SK-N-SH (cell line): ENCODE measurements at regions not wholly inside any gene's neighbourhood (a gene's known extent, or its start where the extent isn't known, plus 50 kb on each side); places are given as distances from the start of the nearest gene placed in this dataset.

Source experiments
- CTCF ChIA-PET: fragments of 300-600, 350-600 bp; formaldehyde crosslinking; extraction: SDS; loops from one replicate; lab custom pipeline; 2021; lab: Yijun Ruan, JAX
- POLR2A ChIA-PET: fragments of 350-600 bp; sonication (Branson Sonifier 250); formaldehyde crosslinking; extraction: SDS; loops from one replicate; lab custom pipeline; 2020; ENCODE audit warnings: antibody characterized with exemption, inconsistent platforms; lab: Yijun Ruan, JAX
- DNase-seq: peaks from one replicate; pipeline ENCODE4 v3.0.0; 2012
- H2AFZ ChIP-seq: fragments of 200-600 bp; sonication (generic); 2 replicates; pipeline ENCODE4 v1.8.1; 2016; ENCODE audit warnings: antibody characterized with exemption, mild to moderate bottlenecking, low read depth
- H3F3A ChIP-seq: fragments of 200-600 bp; sonication (generic); replicated peaks from 2 replicates; pipeline ENCODE3; 2016; ENCODE audit warnings: antibody characterized with exemption, mild to moderate bottlenecking; ENCODE audit not compliant: insufficient read depth
- H3K27ac ChIP-seq, 2 experiments: fragments of 200-500 bp in 1 of 2; fragments of 200-600 bp in 1 of 2; sonication (Bioruptor generic) in 1 of 2; sonication (generic), shearing (Covaris generic) in 1 of 2; 2 replicates each; pipeline versions ENCODE4 v1.5.1 to v1.6.1; 2014 to 2016; ENCODE audit warnings: low read depth in 2 of 2, inconsistent platforms in 1 of 2, low read length in 1 of 2, mild to moderate bottlenecking in 1 of 2, mixed read lengths in 1 of 2
- H3K27me3 ChIP-seq: fragments of 200-600 bp; sonication (generic), shearing (Covaris generic); 2 replicates; pipeline ENCODE4 v1.6.1; 2016; ENCODE audit warnings: mixed run types; ENCODE audit not compliant: insufficient read depth
- H3K36me3 ChIP-seq, 2 experiments: fragments of 200-500 bp in 1 of 2; fragments of 200-600 bp in 1 of 2; sonication (Bioruptor generic) in 1 of 2; sonication (generic) in 1 of 2; replicated peaks in 1 of 2; 2 replicates each; pipeline versions ENCODE3 to v1.5.1; 2014 to 2016; ENCODE audit warnings: low read length in 1 of 2, mild to moderate bottlenecking in 1 of 2; ENCODE audit not compliant: insufficient read depth in 2 of 2, control insufficient read depth in 1 of 2
- H3K4me1 ChIP-seq, 2 experiments: fragments of 200-500 bp in 1 of 2; fragments of 200-600 bp in 1 of 2; sonication (Bioruptor generic) in 1 of 2; sonication (generic), shearing (Covaris generic) in 1 of 2; 2 replicates each; pipeline versions ENCODE4 v1.5.1 to v1.6.1; 2014 to 2016; ENCODE audit warnings: low read depth in 1 of 2, low read length in 1 of 2, mixed run types in 1 of 2; ENCODE audit not compliant: insufficient read depth in 2 of 2, control insufficient read depth in 1 of 2
- H3K4me2 ChIP-seq: fragments of 200-600 bp; sonication (generic), shearing (Covaris generic); 2 replicates; pipeline ENCODE4 v1.6.1; 2017; ENCODE audit warnings: mixed run types
- H3K4me3 ChIP-seq, 2 experiments: fragments of 200-500 bp in 1 of 2; fragments of 200-600 bp in 1 of 2; sonication (Bioruptor generic) in 1 of 2; sonication (generic), shearing (Covaris generic) in 1 of 2; 2 replicates each; pipeline versions ENCODE4 v1.5.1 to v1.8.1; 2014 to 2016; ENCODE audit warnings: low read depth in 2 of 2, inconsistent platforms in 1 of 2, low read length in 1 of 2, mild to moderate bottlenecking in 1 of 2, mixed read lengths in 1 of 2, moderate library complexity in 1 of 2
- H3K79me2 ChIP-seq: fragments of 200-600 bp; sonication (generic); 2 replicates; pipeline ENCODE4 v1.8.1; 2017; ENCODE audit warnings: mild to moderate bottlenecking; ENCODE audit not compliant: insufficient read depth
- H3K9ac ChIP-seq: fragments of 200-600 bp; sonication (generic); 2 replicates; pipeline ENCODE4 v1.6.1; 2017; ENCODE audit warnings: mixed run types
- H3K9me2 ChIP-seq: fragments of 200-600 bp; sonication (generic); 2 replicates; pipeline ENCODE4 v1.6.1; 2017; ENCODE audit warnings: mixed run types
- H3K9me3 ChIP-seq: fragments of 200-600 bp; sonication (generic); 2 replicates; pipeline ENCODE4 v1.6.1; 2017; ENCODE audit warnings: mixed run types, mild to moderate bottlenecking, moderate library complexity
- H4K20me1 ChIP-seq: fragments of 200-600 bp; sonication (generic); 2 replicates; pipeline ENCODE4 v1.6.1; 2017; ENCODE audit warnings: mild to moderate bottlenecking, mixed run types; ENCODE audit not compliant: insufficient read depth
- CHD2 ChIP-seq: fragments of 150-350 bp; IDR thresholded peaks from 2 replicates; pipeline ENCODE4 v1.6.1; 2018; ENCODE audit warnings: low read length; ENCODE audit not compliant: partially characterized antibody
- CTCF ChIP-seq: fragments of 200-600 bp; sonication (generic); IDR thresholded peaks from 2 replicates; pipeline ENCODE4 v1.6.1; 2017; ENCODE audit warnings: antibody characterized with exemption, mild to moderate bottlenecking, moderate library complexity
- EP300 ChIP-seq, 2 experiments: IDR thresholded peaks; 2 replicates each; pipeline versions ENCODE4 v1.4.0 to v1.6.1; 2012; ENCODE audit warnings: borderline replicate concordance in 1 of 2, low read depth in 1 of 2, low read length in 1 of 2
- EZH2phosphoT487 ChIP-seq: fragments of 200-600 bp; sonication (generic); IDR thresholded peaks from 2 replicates; pipeline ENCODE4 v1.6.1; 2017; ENCODE audit warnings: low read depth, mixed run types, mild to moderate bottlenecking, antibody characterized with exemption, moderate library complexity, borderline replicate concordance
- FOSL2 ChIP-seq: IDR thresholded peaks from 2 replicates; pipeline ENCODE4 v1.4.0; 2012; ENCODE audit warnings: low read depth, mild to moderate bottlenecking, moderate library complexity, borderline replicate concordance
- FOXJ3 ChIP-seq: sonication (generic); formaldehyde crosslinking; IDR thresholded peaks from 2 replicates; pipeline ENCODE4 v1.5.1; 2020; ENCODE audit warnings: mild to moderate bottlenecking, missing genetic modification reagents
- FOXM1 ChIP-seq: IDR thresholded peaks from 2 replicates; pipeline ENCODE4 v1.4.0; 2012; ENCODE audit warnings: low read depth, mild to moderate bottlenecking
- GATA2 ChIP-seq: sonication (generic); formaldehyde crosslinking; IDR thresholded peaks from 2 replicates; pipeline ENCODE4 v1.5.0; 2020; ENCODE audit warnings: mild to moderate bottlenecking, missing genetic modification reagents
- MEF2A ChIP-seq: IDR thresholded peaks from 2 replicates; pipeline ENCODE4 v1.4.0; 2012; ENCODE audit warnings: low read depth, borderline replicate concordance
- NRF1 ChIP-seq: IDR thresholded peaks from 2 replicates; pipeline ENCODE4 v1.6.1; 2012; ENCODE audit warnings: low read depth, mild to moderate bottlenecking, low read length
- POLR2AphosphoS5 ChIP-seq: IDR thresholded peaks from 2 replicates; pipeline ENCODE4 v1.6.1; 2012; ENCODE audit warnings: low read depth, low read length
- REST ChIP-seq: IDR thresholded peaks from 2 replicates; pipeline ENCODE4 v1.6.1; 2012; ENCODE audit warnings: mild to moderate bottlenecking, low read depth, low read length, moderate library complexity
- RFX5 ChIP-seq: IDR thresholded peaks from 2 replicates; pipeline ENCODE4 v1.6.1; 2012; ENCODE audit warnings: mild to moderate bottlenecking, improper control_type of control experiment, low read length
- RXRA ChIP-seq: IDR thresholded peaks from 2 replicates; pipeline ENCODE4 v1.4.0; 2012; ENCODE audit warnings: low read depth, mild to moderate bottlenecking, borderline replicate concordance
- SIN3A ChIP-seq: IDR thresholded peaks from 2 replicates; pipeline ENCODE4 v1.6.1; 2012; ENCODE audit warnings: low read depth, mild to moderate bottlenecking, low read length, moderate library complexity, borderline replicate concordance
- TAF1 ChIP-seq: IDR thresholded peaks from 2 replicates; pipeline ENCODE4 v1.6.1; 2012; ENCODE audit warnings: low read depth, mild to moderate bottlenecking, low read length, moderate library complexity, borderline replicate concordance
- TCF12 ChIP-seq: IDR thresholded peaks from 2 replicates; pipeline ENCODE4 v1.4.0; 2012
- TEAD4 ChIP-seq: IDR thresholded peaks from 2 replicates; pipeline ENCODE4 v1.4.0; 2012; ENCODE audit warnings: mild to moderate bottlenecking, borderline replicate concordance; ENCODE audit not compliant: insufficient read depth
- USF1 ChIP-seq: IDR thresholded peaks from 2 replicates; pipeline ENCODE4 v1.4.0; 2012; ENCODE audit warnings: low read depth, borderline replicate concordance
- YY1 ChIP-seq: IDR thresholded peaks from 2 replicates; pipeline ENCODE4 v1.4.0; 2012; ENCODE audit warnings: low read depth, mild to moderate bottlenecking
- ZBTB33 ChIP-seq: IDR thresholded peaks from 2 replicates; pipeline ENCODE4 v1.4.0; 2012; ENCODE audit warnings: low read depth, borderline replicate concordance
- WGBS: methylation state at CpG from one replicate; pipeline ENCODE4 v1.1.6; 2017; ENCODE audit warnings: low lambda C conversion rate; 5-methylcytosine and 5-hydroxymethylcytosine counted together

GRCh38 chr7:54060643-54061042 lies 481.5 kb upstream of the VSTM2A start:
- POLR2A ChIA-PET = no interaction called here
- no peak overlapping the region for H3K27ac ChIP-seq
- CTCF ChIA-PET = interaction anchor here (1.1 kb wide), 1 partner anchor 375 kb away, joined by 3 read pairs; no protein-coding TSS in a partner anchor

GRCh38 chr7:54066643-54067042 lies 475.5 kb upstream of the VSTM2A start:
- H3K4me1 ChIP-seq = no peaks in the 10 kb centered on the region
- DNase-seq = no peak
- H3K9me3 ChIP-seq = no peaks in the 10 kb centered on the region
- no peaks in the 10 kb centered on the region for H3K27me3 ChIP-seq
- H3K9me2 ChIP-seq = no peaks in the 10 kb centered on the region; the same call in 1 of the 2 replicates
- no peak overlapping the region for H3K9ac ChIP-seq
- no peaks in the 10 kb centered on the region for H4K20me1 ChIP-seq
- no peak overlapping the region for H3K4me3 ChIP-seq
- H3K27ac ChIP-seq = no peak overlapping the region
- 15% methylated on average over 5 of the region's 5 CpGs for WGBS
- CTCF ChIA-PET = interaction anchor here (1.0 kb wide), 1 partner anchor 9 kb away, joined by 3 read pairs; no protein-coding TSS in a partner anchor
- H2AFZ ChIP-seq = no peak overlapping the region
- POLR2A ChIA-PET = no interaction called here
- no peak overlapping the region for H3K4me2 ChIP-seq
- no peaks in the 10 kb centered on the region for H3K36me3 ChIP-seq
- no peaks in the 10 kb centered on the region for H3K79me2 ChIP-seq
- H3F3A ChIP-seq = no peaks in the 10 kb centered on the region
- TF ChIP-seq MEF2A (no peak), TAF1 (no peak), EZH2phosphoT487 (no peak), USF1 (no peak), TCF12 (no peak), RFX5 (no peak), CHD2 (no peak), ZBTB33 (no peak), GATA2 (CRISPR knock-in tag) (no peak), FOXJ3 (CRISPR knock-in tag) (no peak), YY1 (no peak), REST (no peak), RXRA (no peak), CTCF (no peak), SIN3A (no peak)

More at GRCh38 chr7:54060643-54061042, 481.5 kb upstream of the VSTM2A start:
- H3K9me3 ChIP-seq = peaks cover 14% of the 10 kb centered on the region; the same call in 1 of the 2 replicates
- no peaks in the 10 kb centered on the region for H4K20me1 ChIP-seq
- TF ChIP-seq POLR2AphosphoS5 (no peak), FOXJ3 (CRISPR knock-in tag) (no peak), TAF1 (no peak), FOSL2 (no peak), EP300 (IDR thresholded peaks at IDR 0.05; ENCODE audit: borderline replicate concordance in 1 of 2, low read depth in 1 of 2, low read length in 1 of 2) (no peak), FOXM1 (no peak), TEAD4 (no peak), NRF1 (no peak)
- no peaks in the 10 kb centered on the region for H3F3A ChIP-seq
- 30% methylated on average over 4 of the region's 4 CpGs for WGBS
- no peaks in the 10 kb centered on the region for H3K4me1 ChIP-seq
- no peak for DNase-seq
- no peak overlapping the region for H2AFZ ChIP-seq
- H3K36me3 ChIP-seq = no peaks in the 10 kb centered on the region
- no peaks in the 10 kb centered on the region for H3K79me2 ChIP-seq
- H3K27me3 ChIP-seq = no peaks in the 10 kb centered on the region
- no peak overlapping the region for H3K9ac ChIP-seq
- H3K4me3 ChIP-seq = no peak overlapping the region
- H3K4me2 ChIP-seq = no peak overlapping the region
- no peaks in the 10 kb centered on the region; the same call in 1 of the 2 replicates for H3K9me2 ChIP-seq
